Esophagus squamous epithelium (tissue), 5 donors: ENCODE measurements at regions not wholly inside any gene's neighbourhood (a gene's known extent, or its start where the extent isn't known, plus 50 kb on each side); places are given as distances from the start of the nearest gene placed in this dataset.

Experiments
- DNase-seq: peaks from one replicate; lab custom pipeline; 2025; lab: John Stamatoyannopoulos, UW
- H3K27ac ChIP-seq, 4 donors: fragments of 200-600 bp; sonication (generic); one replicate each; pipeline ENCODE4 v1.5.1; 2016 to 2019; ENCODE audit warnings: mild to moderate bottlenecking in 1 of 4
- H3K27me3 ChIP-seq, 4 donors: fragments of 200-600 bp; sonication (generic); 1 replicate in 3 of 4; 2 replicates in 1 of 4; pipeline versions ENCODE4 v1.5.1 to v1.6.0; 2017 to 2021; ENCODE audit warnings: antibody characterized with exemption in 1 of 4
- H3K36me3 ChIP-seq, 3 donors: fragments of 200-600 bp; sonication (generic); one replicate each; pipeline ENCODE4 v1.5.1; 2016 to 2019
- H3K4me1 ChIP-seq, 3 donors: fragments of 200-600 bp; sonication (generic); one replicate each; pipeline ENCODE4 v1.5.1; 2017 to 2019
- H3K4me3 ChIP-seq, 4 donors: fragments of 200-600 bp; sonication (generic); 1 replicate in 3 of 4; 2 replicates in 1 of 4; pipeline ENCODE4 v1.5.1; 2016 to 2019; ENCODE audit warnings: mild to moderate bottlenecking in 2 of 4, moderate library complexity in 1 of 4
- H3K9me3 ChIP-seq, 3 donors: fragments of 200-600 bp; sonication (generic); one replicate each; pipeline ENCODE4 v1.5.1; 2016 to 2019
- CTCF ChIP-seq, 6 experiments: fragments of 450-650 bp in 4 of 6; fragments of 200-600 bp in 2 of 6; sonication (generic) in 2 of 6; IDR thresholded peaks; one replicate each; pipeline ENCODE4 v1.5.1; 2016 to 2019; ENCODE audit warnings: antibody characterized with exemption in 6 of 6, mild to moderate bottlenecking in 4 of 6, moderate library complexity in 4 of 6
- POLR2A ChIP-seq, 4 donors: fragments of 450-650 bp; IDR thresholded peaks; one replicate each; pipeline ENCODE4 v1.6.1; 2017; ENCODE audit warnings: antibody characterized with exemption in 4 of 4, mild to moderate bottlenecking in 4 of 4, moderate library complexity in 3 of 4
- WGBS, 2 donors: methylation state at CpG; one replicate each; pipeline ENCODE4 v1.1.5; 2018; 5-methylcytosine and 5-hydroxymethylcytosine counted together
- intact Hi-C: fragments of 100-400 bp; cut with DNase I; formaldehyde crosslinking; loops from one replicate; pipeline ENCODE4 v1.15.0; 2022
- donor health status: DM: yes; HTN: yes; CAD: no.

DNA sequence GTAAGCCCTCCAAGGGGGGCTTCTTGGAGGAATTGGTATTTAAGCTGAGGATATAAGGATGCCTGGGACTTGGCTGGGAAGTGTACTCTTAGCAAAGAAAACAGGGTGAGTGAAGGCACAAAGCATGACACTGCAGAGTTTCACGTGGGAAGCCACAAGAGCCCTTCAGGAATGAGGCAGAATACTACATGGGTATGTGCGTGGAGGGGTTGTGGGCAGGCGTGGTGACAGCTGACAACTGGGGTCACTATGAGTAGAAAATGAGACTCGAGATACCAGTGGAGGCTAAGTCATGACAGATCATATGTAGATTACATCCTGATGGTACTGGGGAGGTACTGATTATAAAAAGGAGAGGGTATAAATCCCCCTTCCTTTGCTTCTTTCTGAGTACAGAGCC is 78.1 kb upstream of the XYLT1 start:
- Histone ChIP-seq H3K4me3 (no peak overlapping the region), H3K27ac (no peak overlapping the region), H3K4me1 (peaks cover 0 to 17% (median 0%) of the 10 kb centered on the region in 3 donors), H3K36me3 (no peaks in the 10 kb centered on the region), H3K27me3 (peaks cover 0 to 4% (median 0%) of the 10 kb centered on the region in 4 donors), H3K9me3 (no peaks in the 10 kb centered on the region)
- WGBS, 2 donors = 83% methylated on average over 4 of the region's 4 CpGs
- DNase-seq = no peak
- intact Hi-C loops = no loop called here
- no peak for TF ChIP-seq POLR2A (IDR thresholded peaks at IDR 0.05)
- TF ChIP-seq CTCF (IDR thresholded peaks at IDR 0.05) = no peak

- intact Hi-C loops = no loop called here
- Histone ChIP-seq H3K4me1 (no peaks in the 10 kb centered on the region), H3K4me3 (no peak overlapping the region), H3K27me3 (peaks cover 0 to 12% (median 0%) of the 10 kb centered on the region in 4 donors), H3K9me3 (no peaks in the 10 kb centered on the region), H3K36me3 (no peaks in the 10 kb centered on the region), H3K27ac (no peak overlapping the region)
- TF ChIP-seq CTCF (IDR thresholded peaks at IDR 0.05) (peak in 1 of 6 experiments; percentile 25), POLR2A (IDR thresholded peaks at IDR 0.05) (no peak)
- no peak for DNase-seq
- 62 to 69% methylated on average over 3 of the region's 3 CpGs for WGBS, 2 donors
Observed at GRCh38 chr16:17544785-17545184, 74.0 kb upstream of the XYLT1 start.

GRCh38 chr16:17544304-17544703 is 73.5 kb upstream of the XYLT1 start:
- Histone ChIP-seq H3K4me1 (no peaks in the 10 kb centered on the region), H3K9me3 (no peaks in the 10 kb centered on the region), H3K4me3 (no peak overlapping the region), H3K27ac (no peak overlapping the region), H3K36me3 (no peaks in the 10 kb centered on the region), H3K27me3 (peaks cover 0 to 12% (median 0%) of the 10 kb centered on the region in 4 donors)
- TF ChIP-seq POLR2A (IDR thresholded peaks at IDR 0.05) (no peak), CTCF (IDR thresholded peaks at IDR 0.05) (no peak)
- 87 to 93% methylated on average over 2 of the region's 2 CpGs for WGBS, 2 donors
- intact Hi-C loops = no loop called here
- no peak for DNase-seq

DNA sequence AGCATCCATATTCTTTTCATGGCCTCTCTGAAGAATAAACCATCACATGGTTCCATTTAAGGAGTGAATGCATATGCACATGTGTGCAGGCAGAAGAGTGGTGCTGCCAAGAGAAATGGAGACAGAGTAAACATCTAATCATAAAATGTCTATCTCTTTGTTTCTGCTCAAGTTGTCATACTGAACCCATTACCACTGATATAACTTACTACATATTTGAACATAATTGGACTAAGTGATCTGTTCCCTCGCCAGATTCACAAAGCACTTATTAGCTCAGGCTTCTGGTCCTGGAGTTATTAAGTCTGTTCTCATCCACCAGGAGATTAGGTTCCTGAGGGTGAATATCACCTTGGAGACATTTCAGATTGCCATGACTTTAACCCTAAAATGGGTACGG is 72.3 kb upstream of the XYLT1 start:
- intact Hi-C loops = no loop called here
- H3K27ac ChIP-seq = no peak overlapping the region
- no peak overlapping the region for H3K4me3 ChIP-seq
- H3K27me3 ChIP-seq = peaks cover 0 to 16% (median 0%) of the 10 kb centered on the region in 4 donors
- TF ChIP-seq CTCF (IDR thresholded peaks at IDR 0.05) = no peak
- no peak for TF ChIP-seq POLR2A (IDR thresholded peaks at IDR 0.05)
- H3K9me3 ChIP-seq = no peaks in the 10 kb centered on the region
- DNase-seq = no peak
- WGBS, 2 donors = 92 to 96% methylated on average over 2 of the region's 2 CpGs
- no peaks in the 10 kb centered on the region for H3K36me3 ChIP-seq
- no peaks in the 10 kb centered on the region for H3K4me1 ChIP-seq

GRCh38 chr16:17541324-17541723 is 70.6 kb upstream of the XYLT1 start:
- intact Hi-C loops = no loop called here
- no peak overlapping the region for H3K4me3 ChIP-seq
- no peak overlapping the region for H3K27ac ChIP-seq
- no peaks in the 10 kb centered on the region for H3K4me1 ChIP-seq
- no peak for DNase-seq
- H3K36me3 ChIP-seq = no peaks in the 10 kb centered on the region
- H3K9me3 ChIP-seq = no peaks in the 10 kb centered on the region
- 45 to 55% methylated on average over 1 of the region's 1 CpG for WGBS, 2 donors
- peaks cover 0 to 26% (median 0%) of the 10 kb centered on the region in 4 donors for H3K27me3 ChIP-seq
- no peak for TF ChIP-seq CTCF (IDR thresholded peaks at IDR 0.05)
- no peak for TF ChIP-seq POLR2A (IDR thresholded peaks at IDR 0.05)
